HG02610 (cell line): ENCODE measurements at regions not wholly inside any gene's neighbourhood (a gene's known extent, or its start where the extent isn't known, plus 50 kb on each side); places are given as distances from the start of the nearest gene placed in this dataset.

Source experiments
- ATAC-seq: cut with Tn5 transposase; IDR thresholded peaks from one replicate; pipeline ENCODE4 v1.9.1; 2021; ENCODE audit warnings: mild to moderate bottlenecking, moderate library complexity; ENCODE audit not compliant: unreplicated experiment

DNA sequence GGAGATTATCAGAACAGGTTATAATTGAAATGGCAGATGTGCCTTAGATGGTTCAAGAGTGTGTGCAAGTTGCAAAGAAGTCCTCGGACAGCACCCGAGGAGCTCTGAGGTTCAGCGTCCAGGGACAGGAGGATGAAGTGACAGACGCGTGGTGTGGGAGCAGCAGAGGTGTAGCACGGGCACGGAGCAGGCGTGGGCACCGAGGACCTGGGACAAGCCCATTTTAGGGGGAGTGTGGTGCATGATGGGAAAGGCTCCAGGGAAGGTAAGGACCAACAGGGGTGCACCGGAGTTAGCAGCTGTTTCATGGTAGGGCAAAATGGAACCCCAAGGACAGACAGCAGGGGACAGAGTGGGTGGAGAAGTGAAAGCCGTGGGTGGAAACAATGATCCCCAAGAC is 56.3 kb upstream of the BACE2 start:
- ATAC-seq = no peak

DNA sequence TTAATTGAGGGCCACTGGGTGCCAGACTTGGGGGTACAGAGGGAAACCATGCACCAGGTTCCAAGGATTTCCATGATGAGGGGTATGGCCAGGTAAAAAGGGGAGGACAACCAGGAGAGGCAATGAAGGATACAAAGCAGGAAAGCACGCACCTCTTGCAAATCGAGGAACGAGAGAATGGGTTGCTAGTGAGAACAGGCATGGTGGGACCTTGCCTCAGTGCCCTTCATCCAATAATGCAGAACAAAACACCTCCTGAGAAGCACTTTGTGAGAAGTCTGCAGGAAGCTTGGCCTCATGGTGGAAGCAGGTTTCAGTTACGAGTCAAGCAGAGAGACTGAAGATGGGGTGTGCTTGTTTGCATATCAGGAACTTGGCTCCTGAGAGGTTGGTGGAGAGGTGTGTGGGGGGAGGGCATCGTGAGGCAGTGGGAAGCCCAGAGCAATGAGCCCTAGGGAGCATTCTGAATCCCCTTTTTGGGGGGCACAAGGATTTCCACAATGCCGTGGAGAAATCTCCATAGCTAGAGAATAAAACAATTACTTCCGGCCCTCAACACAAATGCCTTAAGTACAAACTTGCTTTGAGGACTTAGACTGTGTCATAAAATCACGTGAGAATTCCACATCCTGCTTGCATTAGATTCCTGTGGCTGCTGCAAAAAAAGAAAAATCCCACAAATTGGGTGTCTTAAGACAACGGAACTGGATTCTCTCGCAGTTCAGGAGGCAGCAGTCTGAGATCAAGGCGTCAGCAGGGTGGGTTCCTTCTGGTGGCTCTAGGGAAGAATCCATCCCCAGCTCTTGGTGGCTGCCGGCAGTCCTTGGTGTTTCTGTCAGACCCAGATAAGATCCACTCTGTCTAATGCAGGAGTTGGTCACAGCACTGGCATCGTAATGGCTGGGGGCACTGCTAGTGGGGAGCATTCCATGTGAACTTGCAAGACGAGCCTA is 54.9 kb upstream of the BACE2 start:
- no peak for ATAC-seq

DNA sequence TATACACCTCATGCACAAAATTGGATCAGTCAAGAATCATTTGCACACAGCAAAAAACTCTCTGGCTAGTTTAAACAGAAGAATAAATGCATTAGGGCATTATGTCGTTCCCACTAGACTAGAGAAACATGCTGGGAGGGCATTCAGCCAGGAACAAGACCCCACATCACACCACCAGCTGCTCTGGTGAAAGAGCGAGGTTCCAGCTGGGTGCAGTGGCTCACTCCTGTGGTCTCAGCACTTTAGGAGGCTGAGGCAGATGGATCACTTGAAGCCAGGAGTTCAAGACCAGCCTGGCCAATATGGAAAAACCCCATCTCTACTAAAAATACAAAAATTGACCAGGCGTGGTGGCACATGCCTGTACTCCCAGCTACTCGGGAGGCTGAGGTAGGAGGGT is 52.1 kb upstream of the BACE2 start:
- ATAC-seq = no peak
